OCI-LY1 (cell line): ENCODE measurements at regions not wholly inside any gene's neighbourhood (a gene's known extent, or its start where the extent isn't known, plus 50 kb on each side); places are given as distances from the start of the nearest gene placed in this dataset.

Source experiments
- CTCF ChIP-seq: fragments of 200-600 bp; sonication (generic), shearing (Covaris generic); IDR thresholded peaks from 2 replicates; pipeline ENCODE4 v1.5.1; 2017; ENCODE audit warnings: mild to moderate bottlenecking, antibody characterized with exemption, low read length, moderate library complexity, mixed read lengths
- EZH2 ChIP-seq: fragments of 200-600 bp; sonication (generic), shearing (Covaris generic); IDR thresholded peaks from 2 replicates; pipeline ENCODE4 v1.8.0; 2017; ENCODE audit warnings: borderline replicate concordance, mixed run types, mild to moderate bottlenecking, antibody characterized with exemption, low read length, moderate library complexity, mixed read lengths

DNA sequence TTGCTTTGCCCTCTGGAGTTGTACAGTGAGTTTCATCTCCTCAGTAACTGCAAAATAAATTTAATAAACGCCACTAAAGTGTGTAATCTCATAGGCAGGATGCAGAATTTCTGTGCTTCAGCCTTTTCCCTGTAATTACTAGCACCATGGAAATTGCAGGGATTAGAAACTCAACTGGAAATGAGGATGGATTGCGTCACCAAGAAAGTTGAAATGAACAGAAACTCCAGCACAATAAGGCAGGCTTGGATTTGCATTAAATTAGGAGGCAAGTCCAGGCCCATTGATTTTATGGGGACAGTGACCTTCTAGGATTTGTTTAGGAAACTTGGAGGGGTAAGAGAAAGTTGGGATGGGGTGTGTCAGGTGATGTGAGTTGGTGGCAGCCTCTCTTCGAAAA lies 197.5 kb downstream of the PTPRU start:
- TF ChIP-seq CTCF (no peak), EZH2 (no peak)
